Mesendoderm (in vitro differentiated cells): ENCODE measurements at regions not wholly inside any gene's neighbourhood (a gene's known extent, or its start where the extent isn't known, plus 50 kb on each side); places are given as distances from the start of the nearest gene placed in this dataset.
A peak's percentile ranks its signal among the peaks of the same experiment; 100 is the strongest.

Experiments used
- DNase-seq: peaks from one replicate; pipeline ENCODE4 v3.0.0; 2013
- H2AK5ac ChIP-seq: 2 replicates; pipeline ENCODE4 v1.6.1; 2013; ENCODE audit warnings: low read length, inconsistent platforms
- H2BK120ac ChIP-seq: 2 replicates; pipeline ENCODE4 v1.6.1; 2013; ENCODE audit warnings: low read depth, mild to moderate bottlenecking, low read length, moderate library complexity, mixed read lengths
- H2BK15ac ChIP-seq: replicated peaks from 2 replicates; pipeline ENCODE4 v1.6.1; 2013; ENCODE audit warnings: low read depth, mild to moderate bottlenecking, moderate library complexity
- H2BK5ac ChIP-seq: 2 replicates; pipeline ENCODE4 v1.6.1; 2013; ENCODE audit warnings: low read length, inconsistent platforms
- H3K18ac ChIP-seq: 2 replicates; pipeline ENCODE4 v1.6.1; 2013; ENCODE audit warnings: mild to moderate bottlenecking, low read length, mixed read lengths
- H3K23ac ChIP-seq: one replicate; pipeline ENCODE4 v1.6.1; 2013; ENCODE audit warnings: low read length
- H3K27ac ChIP-seq: 2 replicates; pipeline ENCODE4 v1.5.1; 2013; ENCODE audit warnings: low read depth, mild to moderate bottlenecking, inconsistent platforms, low read length, moderate library complexity
- H3K27me3 ChIP-seq: 2 replicates; pipeline ENCODE4 v1.6.1; 2013; ENCODE audit warnings: low read length, control low read depth, mild to moderate bottlenecking, inconsistent platforms; ENCODE audit not compliant: insufficient read depth, poor library complexity
- H3K36me3 ChIP-seq: 2 replicates; pipeline ENCODE4 v1.6.1; 2013; ENCODE audit warnings: low read length, inconsistent platforms; ENCODE audit not compliant: control insufficient read depth, insufficient read depth
- H3K4ac ChIP-seq: one replicate; pipeline ENCODE4 v1.6.1; 2013; ENCODE audit warnings: low read depth, mild to moderate bottlenecking, low read length, moderate library complexity
- H3K4me1 ChIP-seq: 2 replicates; pipeline ENCODE4 v1.6.1; 2013; ENCODE audit warnings: low read depth, low read length, inconsistent platforms; ENCODE audit not compliant: control insufficient read depth
- H3K4me2 ChIP-seq: 2 replicates; pipeline ENCODE4 v1.6.1; 2013; ENCODE audit warnings: low read length
- H3K4me3 ChIP-seq: 2 replicates; pipeline ENCODE4 v1.5.1; 2013; ENCODE audit warnings: mild to moderate bottlenecking, low read length
- H3K56ac ChIP-seq: one replicate; pipeline ENCODE4 v1.6.1; 2013; ENCODE audit warnings: low read length
- H3K79me1 ChIP-seq: 2 replicates; pipeline ENCODE4 v1.6.1; 2013; ENCODE audit warnings: low read length, inconsistent platforms
- H3K79me2 ChIP-seq: 2 replicates; pipeline ENCODE4 v1.6.1; 2013; ENCODE audit warnings: mild to moderate bottlenecking, low read length; ENCODE audit not compliant: control insufficient read depth, insufficient read depth
- H3K9ac ChIP-seq: 2 replicates; pipeline ENCODE4 v1.6.1; 2013; ENCODE audit warnings: low read length, inconsistent platforms
- H4K5ac ChIP-seq: one replicate; pipeline ENCODE4 v1.6.1; 2013; ENCODE audit warnings: low read length
- H4K8ac ChIP-seq: one replicate; pipeline ENCODE4 v1.6.1; 2013; ENCODE audit warnings: low read depth, mild to moderate bottlenecking, control low read depth, low read length, moderate library complexity
- WGBS: extraction: QIAGEN DNeasy Blood & Tissue Kit; methylation state at CpG from one replicate; pipeline ENCODE4 v1.1.7; 2013; ENCODE audit warnings: low lambda C conversion rate, missing lambda C conversion rate; ENCODE audit not compliant: insufficient coverage; ENCODE audit errors: extremely low coverage; 5-methylcytosine and 5-hydroxymethylcytosine counted together

GRCh38 chr5:131019601-131020315, 145.3 kb downstream of the HINT1 start:
- no CpG with 5 or more reads among the region's 6 CpGs for WGBS
- Histone ChIP-seq H3K27ac (no peak overlapping the region), H3K27me3 (no peaks in the 10 kb centered on the region), H3K36me3 (no peaks in the 10 kb centered on the region), H3K79me2 (no peaks in the 10 kb centered on the region), H2BK5ac (no peak overlapping the region), H2BK120ac (no peak overlapping the region), H3K23ac (no peak overlapping the region), H2AK5ac (no peak overlapping the region), H4K8ac (no peak overlapping the region), H3K4me2 (no peak overlapping the region), H2BK15ac (no peak overlapping the region), H3K4ac (no peak overlapping the region), H3K79me1 (no peaks in the 10 kb centered on the region), H3K9ac (no peak overlapping the region), H3K56ac (no peak overlapping the region), H4K5ac (no peak overlapping the region), H3K4me3 (no peak overlapping the region), H3K4me1 (no peaks in the 10 kb centered on the region), H3K18ac (no peak overlapping the region)
- DNase-seq, result no peak

DNA sequence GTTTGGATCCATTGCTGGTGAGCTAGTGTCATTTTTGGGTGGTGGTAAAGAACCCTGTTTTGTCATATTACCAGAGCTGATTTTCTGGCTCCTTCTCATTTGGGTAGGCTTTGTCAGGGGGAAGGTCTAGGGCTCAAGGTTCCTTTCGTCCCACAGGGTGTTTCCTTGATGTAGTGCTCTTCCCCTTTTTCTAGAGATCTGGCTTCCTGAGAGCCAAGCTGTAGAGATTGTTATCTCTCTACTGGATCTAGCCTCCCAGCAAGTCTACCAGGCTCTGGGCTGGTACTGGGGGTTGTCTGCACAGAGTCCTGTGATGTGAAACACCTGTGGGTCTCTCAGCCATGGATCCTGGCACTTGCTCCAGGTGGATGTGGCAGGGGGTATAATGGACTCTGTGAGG, 145.9 kb downstream of the HINT1 start:
- H2AK5ac ChIP-seq, result no peak overlapping the region
- no peaks in the 10 kb centered on the region for H3K4me1 ChIP-seq
- no peak overlapping the region for H2BK5ac ChIP-seq
- H3K27me3 ChIP-seq, result no peaks in the 10 kb centered on the region
- H2BK15ac ChIP-seq, result no peak overlapping the region
- H3K9ac ChIP-seq, result no peak overlapping the region
- no peaks in the 10 kb centered on the region for H3K79me1 ChIP-seq
- H4K8ac ChIP-seq, result no peak overlapping the region
- H3K56ac ChIP-seq, result no peak overlapping the region
- no peak overlapping the region for H2BK120ac ChIP-seq
- H3K79me2 ChIP-seq, result no peaks in the 10 kb centered on the region
- no peak for DNase-seq
- H3K4me2 ChIP-seq, result no peak overlapping the region
- no peak overlapping the region for H3K4me3 ChIP-seq
- H4K5ac ChIP-seq, result no peak overlapping the region
- no peaks in the 10 kb centered on the region for H3K36me3 ChIP-seq
- WGBS, result no CpG with 5 or more reads among the region's 1 CpG
- H3K18ac ChIP-seq, result no peak overlapping the region
- H3K27ac ChIP-seq, result no peak overlapping the region
- H3K23ac ChIP-seq, result no peak overlapping the region
- no peak overlapping the region for H3K4ac ChIP-seq

DNA sequence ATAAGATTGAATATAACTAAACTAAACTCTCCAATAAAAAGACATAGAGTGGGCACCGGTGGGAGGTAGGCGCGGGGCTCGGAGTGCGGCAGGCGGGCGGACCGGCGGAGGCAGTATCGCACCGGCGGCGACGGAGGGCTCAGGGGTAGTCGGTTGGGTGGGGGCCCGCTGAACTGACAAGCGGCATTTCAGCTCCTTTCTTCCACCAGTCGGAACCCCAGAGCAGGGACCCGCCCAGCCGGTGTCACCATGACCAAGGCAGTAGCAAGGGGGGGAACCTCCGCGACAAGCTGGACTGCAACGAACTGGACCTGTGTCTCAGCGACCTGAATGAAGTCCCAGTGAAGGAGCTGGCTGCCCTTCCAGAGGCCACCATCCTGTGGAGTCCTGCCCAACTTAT, 156.7 kb downstream of the HINT1 start:
- Histone ChIP-seq H3K79me1 (no peaks in the 10 kb centered on the region), H3K4me2 (no peak overlapping the region), H3K18ac (no peak overlapping the region), H2AK5ac (no peak overlapping the region), H3K56ac (no peak overlapping the region), H4K5ac (no peak overlapping the region), H2BK15ac (no peak overlapping the region), H3K27ac (no peak overlapping the region), H3K79me2 (no peaks in the 10 kb centered on the region), H3K4me3 (no peak overlapping the region), H2BK5ac (no peak overlapping the region), H3K23ac (no peak overlapping the region), H2BK120ac (no peak overlapping the region), H3K4ac (no peak overlapping the region), H3K9ac (no peak overlapping the region), H3K4me1 (no peaks in the 10 kb centered on the region), H3K27me3 (no peaks in the 10 kb centered on the region), H4K8ac (no peak overlapping the region), H3K36me3 (no peaks in the 10 kb centered on the region)
- DNase-seq, result no peak
- WGBS, result no CpG with 5 or more reads among the region's 24 CpGs

DNA sequence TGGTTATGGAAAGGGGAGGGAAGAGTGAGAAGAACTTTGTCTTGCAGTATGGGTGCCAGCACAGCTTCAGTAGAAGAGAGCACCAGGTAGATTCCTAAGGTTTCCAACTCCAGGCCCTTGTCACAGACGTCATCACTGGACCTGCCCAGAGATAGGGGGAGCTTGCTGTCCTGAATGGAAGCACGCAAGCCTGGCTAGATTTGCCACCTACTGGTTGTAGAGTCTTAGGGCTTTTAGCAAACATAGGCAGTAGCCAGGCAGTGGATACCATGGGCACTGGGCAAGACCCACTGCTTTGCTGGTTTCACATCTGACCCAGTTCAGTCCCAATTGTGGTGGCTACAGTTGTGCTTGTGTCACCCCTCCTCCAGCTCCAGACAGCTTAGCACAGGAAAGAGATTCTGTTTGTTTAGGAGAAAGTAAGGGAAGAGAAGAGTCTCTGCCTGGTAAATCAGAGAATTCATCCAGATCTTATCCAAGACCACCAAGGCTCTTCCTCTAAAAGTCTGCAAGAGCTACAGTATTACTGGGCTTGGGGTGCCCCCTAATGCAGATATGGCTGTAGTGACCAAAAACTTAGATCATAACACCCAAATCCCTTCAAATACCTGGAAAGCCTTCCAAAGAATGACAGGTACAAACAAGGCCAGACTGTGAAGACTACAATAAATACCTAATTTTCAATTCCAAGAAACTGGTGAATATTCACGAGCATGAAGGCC, 158.9 kb downstream of the HINT1 start:
- H2BK120ac ChIP-seq, result no peak overlapping the region
- no peak overlapping the region for H4K8ac ChIP-seq
- H2AK5ac ChIP-seq, result no peak overlapping the region
- no peak overlapping the region for H4K5ac ChIP-seq
- DNase-seq, result peak; percentile 75
- no peak overlapping the region for H3K27ac ChIP-seq
- no peaks in the 10 kb centered on the region for H3K79me1 ChIP-seq
- H2BK5ac ChIP-seq, result no peak overlapping the region
- no peak overlapping the region for H3K4me3 ChIP-seq
- no peak overlapping the region for H3K23ac ChIP-seq
- WGBS, result no CpG with 5 or more reads among the region's 3 CpGs
- H3K18ac ChIP-seq, result no peak overlapping the region
- H3K36me3 ChIP-seq, result no peaks in the 10 kb centered on the region
- H3K4me1 ChIP-seq, result no peaks in the 10 kb centered on the region
- H3K27me3 ChIP-seq, result no peaks in the 10 kb centered on the region
- no peak overlapping the region for H2BK15ac ChIP-seq
- H3K56ac ChIP-seq, result no peak overlapping the region
- H3K79me2 ChIP-seq, result no peaks in the 10 kb centered on the region
- no peak overlapping the region for H3K4me2 ChIP-seq
- H3K9ac ChIP-seq, result no peak overlapping the region
- H3K4ac ChIP-seq, result no peak overlapping the region

- Histone ChIP-seq H3K27me3 (no peaks in the 10 kb centered on the region), H3K79me2 (no peaks in the 10 kb centered on the region), H3K4me3 (no peak overlapping the region), H3K9ac (no peak overlapping the region), H3K23ac (no peak overlapping the region), H2BK120ac (no peak overlapping the region), H4K5ac (no peak overlapping the region), H2BK15ac (no peak overlapping the region), H2BK5ac (no peak overlapping the region), H3K56ac (no peak overlapping the region), H3K18ac (no peak overlapping the region), H3K79me1 (no peaks in the 10 kb centered on the region), H3K4me1 (no peaks in the 10 kb centered on the region), H2AK5ac (no peak overlapping the region), H3K4me2 (no peak overlapping the region), H4K8ac (no peak overlapping the region), H3K4ac (no peak overlapping the region), H3K27ac (no peak overlapping the region), H3K36me3 (no peaks in the 10 kb centered on the region)
- no CpG with 5 or more reads among the region's 1 CpG for WGBS
- DNase-seq, result no peak
Observed at GRCh38 chr5:131001507-131001906, 163.5 kb downstream of the HINT1 start.

DNA sequence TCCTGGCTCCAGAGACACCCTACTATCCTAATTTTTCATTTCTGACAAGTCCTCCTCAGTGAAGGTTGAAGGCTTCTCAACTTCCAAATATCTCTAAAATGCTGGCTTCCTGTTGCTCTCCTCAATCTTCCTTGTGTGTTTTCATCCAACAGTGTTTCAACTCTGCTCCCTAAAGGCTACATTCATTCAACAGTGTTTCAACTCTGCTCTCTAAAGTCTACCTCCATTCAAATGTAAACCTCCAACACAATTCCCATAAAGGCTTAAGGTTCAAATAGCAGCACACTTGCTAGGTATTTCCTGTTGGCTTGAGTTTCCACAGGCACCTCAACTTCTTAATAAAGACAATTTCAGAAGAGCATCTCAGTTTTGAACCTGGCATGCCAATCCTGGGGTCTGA, 164.8 kb downstream of the HINT1 start:
- DNase-seq, result no peak
- Histone ChIP-seq H3K18ac (peak overlapping the region; percentile 39), H3K4me2 (no peak overlapping the region)

More for the DNA sequence above, 164.8 kb downstream of the HINT1 start:
- no peak overlapping the region for H3K4ac ChIP-seq
- no peak overlapping the region for H2BK120ac ChIP-seq
- no peak overlapping the region for H3K23ac ChIP-seq
- no peak overlapping the region for H4K5ac ChIP-seq
- H2AK5ac ChIP-seq, result no peak overlapping the region
- no peaks in the 10 kb centered on the region for H3K4me1 ChIP-seq
- no peaks in the 10 kb centered on the region for H3K27me3 ChIP-seq
- H3K79me1 ChIP-seq, result no peaks in the 10 kb centered on the region
- peak overlapping the region; percentile 0 for H4K8ac ChIP-seq
- H3K4me3 ChIP-seq, result no peak overlapping the region
- no peaks in the 10 kb centered on the region for H3K36me3 ChIP-seq
- H3K56ac ChIP-seq, result no peak overlapping the region
- no peak overlapping the region for H2BK5ac ChIP-seq
- H3K9ac ChIP-seq, result no peak overlapping the region
- H3K27ac ChIP-seq, result no peak overlapping the region
- H2BK15ac ChIP-seq, result no peak overlapping the region
- H3K79me2 ChIP-seq, result no peaks in the 10 kb centered on the region
